Prostate gland (tissue), 2 donors: ENCODE measurements at regions not wholly inside any gene's neighbourhood (a gene's known extent, or its start where the extent isn't known, plus 50 kb on each side); places are given as distances from the start of the nearest gene placed in this dataset.

Source experiments
- CTCF ChIP-seq, 4 experiments: fragments of 200-600 bp in 2 of 4; fragments of 450-650 bp in 2 of 4; sonication (generic) in 2 of 4; IDR thresholded peaks; 1 replicate in 3 of 4; 2 replicates in 1 of 4; pipeline ENCODE4 v1.5.1; 2016 to 2019; ENCODE audit warnings: antibody characterized with exemption in 4 of 4, mild to moderate bottlenecking in 2 of 4, moderate library complexity in 2 of 4
- POLR2AphosphoS5 ChIP-seq: sonication (generic); formaldehyde crosslinking; IDR thresholded peaks from one replicate; pipeline ENCODE4 v1.6.1; 2017; ENCODE audit warnings: antibody characterized with exemption

DNA sequence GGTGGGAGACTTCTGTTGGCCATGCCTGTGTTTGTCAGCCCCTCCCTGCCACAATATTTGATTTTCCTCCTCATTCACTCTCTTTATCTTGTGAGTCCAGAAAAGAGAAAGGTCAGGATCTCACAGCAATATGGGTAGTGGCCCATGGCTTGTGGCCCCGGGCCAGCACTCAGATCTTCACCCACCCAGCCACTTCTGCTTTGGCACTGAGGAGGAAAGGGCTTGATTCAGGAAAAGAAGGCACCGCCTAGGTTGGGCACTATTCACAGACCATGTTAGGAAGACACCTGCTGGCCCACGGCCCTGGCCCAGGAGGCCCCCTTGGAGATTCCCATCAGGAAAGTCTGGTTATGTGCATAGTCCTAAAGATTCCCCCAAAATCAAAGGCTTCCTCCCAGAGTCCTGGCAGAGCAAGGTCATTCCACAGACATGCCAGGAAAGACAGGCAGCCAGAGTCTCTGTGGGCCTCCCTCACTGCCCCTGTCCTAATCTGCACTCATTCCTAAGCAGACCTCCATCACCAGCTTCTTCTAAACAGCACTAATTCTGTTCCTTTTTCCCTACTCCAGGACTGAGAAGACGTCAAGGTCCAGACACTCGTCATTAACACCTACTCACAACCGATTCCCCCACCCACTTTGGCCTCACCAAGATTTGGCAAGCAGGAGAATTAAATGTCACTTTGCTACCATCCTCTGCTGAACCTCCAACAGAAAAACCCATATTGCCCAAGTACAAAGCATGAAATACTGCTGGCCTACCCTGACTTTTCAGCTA is 179.3 kb downstream of the DEPDC1B start:
- no peak for TF ChIP-seq CTCF (IDR thresholded peaks at IDR 0.05)
- TF ChIP-seq POLR2AphosphoS5 = no peak
